ENCODE measurements at regions not wholly inside any gene's neighbourhood (a gene's known extent, or its start where the extent isn't known, plus 50 kb on each side); places are given as distances from the start of the nearest gene placed in this dataset.

DNA sequence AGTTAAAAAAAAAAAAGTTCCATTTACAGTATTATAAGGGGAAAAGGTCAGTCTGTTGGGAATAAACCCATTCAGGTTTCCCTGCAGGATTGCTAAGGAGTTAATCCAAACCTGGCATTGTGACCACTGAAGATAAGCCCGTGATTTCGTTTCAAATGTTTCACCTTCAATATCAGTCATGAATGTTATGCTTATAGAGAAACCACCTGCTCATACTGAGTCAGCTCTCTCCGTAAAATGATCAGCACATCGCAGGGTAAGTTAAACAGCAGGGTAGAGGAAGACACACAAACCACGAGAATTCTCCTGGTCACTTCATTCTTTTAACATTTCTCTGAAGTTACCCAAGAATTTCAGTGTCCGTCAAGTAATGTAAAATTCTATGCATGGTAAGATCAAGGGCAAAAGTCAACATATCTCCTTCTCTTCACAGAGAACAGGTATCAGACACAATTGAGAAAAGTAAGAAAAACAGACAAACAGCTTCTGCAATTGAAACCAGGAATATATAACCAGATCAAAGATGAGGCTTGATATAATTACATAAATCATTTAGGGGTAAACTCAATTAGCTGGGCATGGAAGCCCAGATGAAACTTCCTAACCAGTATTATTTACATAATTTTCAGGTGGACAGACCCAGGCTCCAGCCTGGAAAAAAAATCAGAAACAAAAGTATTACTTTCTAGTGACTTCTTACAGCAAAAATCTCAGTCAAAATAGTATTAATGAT, 67.6 kb upstream of the ARHGEF3 start:
- no peak for DNase-seq
- intact Hi-C loops (cut with DNase I): no loop called here
- H3K27me3 ChIP-seq: no peaks in the 10 kb centered on the region
- TF ChIP-seq, protein P1, sequence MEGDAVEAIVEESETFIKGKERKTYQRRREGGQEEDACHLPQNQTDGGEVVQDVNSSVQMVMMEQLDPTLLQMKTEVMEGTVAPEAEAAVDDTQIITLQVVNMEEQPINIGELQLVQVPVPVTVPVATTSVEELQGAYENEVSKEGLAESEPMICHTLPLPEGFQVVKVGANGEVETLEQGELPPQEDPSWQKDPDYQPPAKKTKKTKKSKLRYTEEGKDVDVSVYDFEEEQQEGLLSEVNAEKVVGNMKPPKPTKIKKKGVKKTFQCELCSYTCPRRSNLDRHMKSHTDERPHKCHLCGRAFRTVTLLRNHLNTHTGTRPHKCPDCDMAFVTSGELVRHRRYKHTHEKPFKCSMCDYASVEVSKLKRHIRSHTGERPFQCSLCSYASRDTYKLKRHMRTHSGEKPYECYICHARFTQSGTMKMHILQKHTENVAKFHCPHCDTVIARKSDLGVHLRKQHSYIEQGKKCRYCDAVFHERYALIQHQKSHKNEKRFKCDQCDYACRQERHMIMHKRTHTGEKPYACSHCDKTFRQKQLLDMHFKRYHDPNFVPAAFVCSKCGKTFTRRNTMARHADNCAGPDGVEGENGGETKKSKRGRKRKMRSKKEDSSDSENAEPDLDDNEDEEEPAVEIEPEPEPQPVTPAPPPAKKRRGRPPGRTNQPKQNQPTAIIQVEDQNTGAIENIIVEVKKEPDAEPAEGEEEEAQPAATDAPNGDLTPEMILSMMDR (IDR thresholded peaks at IDR 0.05): no peak
- peaks cover under 1 to 3% of the 10 kb centered on the region in 2 donors for H3K4me1 ChIP-seq (replicated peaks in 1 of 2)
- 49 to 62% (median 53%) methylated on average over 6 of the region's 6 CpGs for WGBS, 4 donors
- no peaks in the 10 kb centered on the region for H3K36me3 ChIP-seq (replicated peaks in 1 of 2)
- no peak overlapping the region for H3K27ac ChIP-seq
- H3K4me3 ChIP-seq: no peak overlapping the region
- no peaks in the 10 kb centered on the region for H3K9me3 ChIP-seq (replicated peaks in 1 of 3)

DNA sequence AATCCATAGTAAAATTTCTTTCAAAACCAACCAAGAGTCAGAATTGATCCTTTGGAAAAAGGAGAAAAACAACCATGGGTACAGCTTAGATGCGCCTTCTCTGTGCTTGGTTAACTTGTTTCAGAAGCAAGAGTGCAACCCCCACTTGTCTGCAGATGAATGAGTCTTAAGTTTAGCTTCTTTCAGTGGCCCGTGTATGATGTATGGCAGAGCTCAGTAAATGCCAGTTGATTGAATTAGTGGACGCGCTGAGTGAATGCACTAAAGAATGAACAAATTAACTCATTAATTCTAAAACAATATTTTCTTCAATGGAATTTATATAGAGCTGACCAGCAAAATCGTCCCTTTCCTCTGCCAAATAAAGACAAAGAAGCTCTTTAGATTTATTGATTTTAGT, 67.0 kb upstream of the ARHGEF3 start:
- DNase-seq: no peak
- Histone ChIP-seq H3K36me3 (replicated peaks in 1 of 2) (no peaks in the 10 kb centered on the region), H3K4me1 (replicated peaks in 1 of 2) (no peaks in the 10 kb centered on the region), H3K9me3 (replicated peaks in 1 of 3) (no peaks in the 10 kb centered on the region), H3K27me3 (no peaks in the 10 kb centered on the region), H3K27ac (no peak overlapping the region), H3K4me3 (no peak overlapping the region)
- no peak for TF ChIP-seq POLR2A (IDR thresholded peaks at IDR 0.05)
- TF ChIP-seq, protein P1 (IDR thresholded peaks at IDR 0.05): no peak
- 82 to 88% (median 86%) methylated on average over 5 of the region's 5 CpGs for WGBS, 4 donors
- intact Hi-C loops (cut with DNase I): no loop called here

DNA sequence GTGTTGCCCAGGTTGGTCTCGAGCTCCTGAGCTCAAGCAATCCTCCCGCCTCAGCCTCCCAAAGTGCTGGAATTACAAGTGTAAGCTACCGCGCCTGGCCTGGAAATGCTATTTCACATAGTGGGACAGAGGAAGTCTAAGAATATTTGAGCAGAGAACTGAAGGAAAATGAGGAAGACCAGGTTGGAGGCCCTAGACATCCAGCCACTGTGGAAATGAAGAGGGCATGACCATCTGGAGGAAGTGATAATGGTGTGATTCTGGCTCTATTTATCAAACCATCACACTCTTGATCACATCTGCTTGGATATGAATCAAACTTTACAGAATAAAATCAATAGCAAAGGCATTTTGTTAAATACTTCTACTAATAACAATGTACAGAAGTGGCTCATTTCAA, 65.9 kb upstream of the ARHGEF3 start:
- no peak overlapping the region for H3K27ac ChIP-seq
- H3K4me3 ChIP-seq: no peak overlapping the region
- intact Hi-C loops (cut with DNase I): no loop called here
- H3K27me3 ChIP-seq: no peaks in the 10 kb centered on the region
- no peaks in the 10 kb centered on the region for H3K9me3 ChIP-seq (replicated peaks in 1 of 3)
- 83 to 90% (median 89%) methylated on average over 4 of the region's 4 CpGs for WGBS, 4 donors
- H3K4me1 ChIP-seq (replicated peaks in 1 of 2): peaks cover 6% of the 10 kb centered on the region in 2 donors
- H3K36me3 ChIP-seq (replicated peaks in 1 of 2): no peaks in the 10 kb centered on the region
- no peak for TF ChIP-seq POLR2A (IDR thresholded peaks at IDR 0.05)
- TF ChIP-seq, protein P1 (IDR thresholded peaks at IDR 0.05): no peak
- no peak for DNase-seq

DNA sequence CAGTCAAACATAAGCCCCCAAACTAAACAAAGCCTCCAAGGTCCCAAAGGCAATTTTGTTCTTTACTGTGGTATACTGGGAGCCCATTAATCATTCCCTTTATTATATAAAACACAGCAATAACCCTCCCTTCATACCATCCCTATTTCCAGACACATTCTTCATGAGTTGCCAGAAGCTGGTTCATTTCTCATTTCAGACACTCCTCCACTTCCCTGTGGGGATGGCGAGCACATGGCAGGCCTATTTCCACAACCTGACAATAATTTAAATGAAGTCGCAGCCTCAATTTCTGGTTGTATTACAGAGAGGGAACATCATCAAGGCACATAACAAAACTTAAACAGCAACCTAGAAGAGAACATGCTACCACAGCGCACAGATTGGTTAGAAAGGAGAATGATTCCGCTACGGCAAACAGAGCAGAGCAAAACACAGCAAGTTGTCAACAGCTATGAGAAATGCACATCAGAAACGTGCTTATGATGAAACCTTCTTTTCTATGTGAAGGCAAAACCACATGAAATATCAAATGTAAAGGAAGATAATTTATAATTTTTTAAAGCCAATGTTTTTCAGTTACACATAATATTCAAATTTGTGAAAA, 63.3 kb upstream of the ARHGEF3 start:
- DNase-seq: no peak
- Histone ChIP-seq H3K4me3 (no peak overlapping the region), H3K27ac (no peak overlapping the region), H3K36me3 (replicated peaks in 1 of 2) (no peaks in the 10 kb centered on the region), H3K9me3 (replicated peaks in 1 of 3) (no peaks in the 10 kb centered on the region), H3K4me1 (replicated peaks in 1 of 2) (peaks cover 15% of the 10 kb centered on the region in 2 donors), H3K27me3 (no peaks in the 10 kb centered on the region)
- intact Hi-C loops (cut with DNase I): no loop called here
- 90 to 95% (median 93%) methylated on average over 6 of the region's 6 CpGs for WGBS, 4 donors
- TF ChIP-seq, protein P1 (IDR thresholded peaks at IDR 0.05): no peak
- no peak for TF ChIP-seq POLR2A (IDR thresholded peaks at IDR 0.05)

Data from adrenal gland (tissue), 9 donors.